Uterus (tissue), 3 donors: ENCODE measurements at regions not wholly inside any gene's neighbourhood (a gene's known extent, or its start where the extent isn't known, plus 50 kb on each side); places are given as distances from the start of the nearest gene placed in this dataset.

ENCODE experiments used
- DNase-seq, 2 donors: peaks; one replicate each; pipeline ENCODE4 v3.0.0-alpha.2; 2019 to 2020
- H3K27ac ChIP-seq, 2 donors: fragments of 200-600 bp; sonication (generic); 1 replicate in 1 of 2; 2 replicates in 1 of 2; pipeline ENCODE4 v1.5.1; 2016 to 2018
- H3K27me3 ChIP-seq, 2 donors: fragments of 200-600 bp; sonication (generic); one replicate each; pipeline ENCODE4 v1.5.1; 2018 to 2019; ENCODE audit warnings: control low read depth in 1 of 2
- H3K36me3 ChIP-seq, 2 donors: fragments of 200-600 bp; sonication (generic); one replicate each; pipeline ENCODE4 v1.5.1; 2019; ENCODE audit warnings: control low read depth in 1 of 2
- H3K4me1 ChIP-seq, 2 donors: fragments of 200-600 bp; sonication (generic); one replicate each; pipeline ENCODE4 v1.5.1; 2018 to 2019; ENCODE audit warnings: control low read depth in 1 of 2
- H3K4me3 ChIP-seq, 2 donors: fragments of 200-600 bp; sonication (generic); 1 replicate in 1 of 2; 2 replicates in 1 of 2; pipeline ENCODE4 v1.5.1; 2018 to 2019; ENCODE audit warnings: mild to moderate bottlenecking in 1 of 2
- H3K9me3 ChIP-seq, 2 donors: fragments of 200-600 bp; sonication (generic); one replicate each; pipeline ENCODE4 v1.5.1; 2019; ENCODE audit warnings: control low read depth in 1 of 2
- POLR2A ChIP-seq, 2 donors: fragments of 450-650 bp; IDR thresholded peaks; one replicate each; pipeline ENCODE4 v1.6.1; 2016; ENCODE audit warnings: antibody characterized with exemption in 2 of 2, mild to moderate bottlenecking in 1 of 2, moderate library complexity in 1 of 2
- intact Hi-C: fragments of 100-400 bp; cut with DNase I; formaldehyde crosslinking; loops from one replicate; pipeline ENCODE4 v1.15.1; 2023; ENCODE audit warnings: low total_unique reads
- TF ChIP-seq, protein P1 (sequence below), 4 experiments: fragments of 200-600 bp in 2 of 4; fragments of 450-650 bp in 2 of 4; sonication (generic) in 2 of 4; IDR thresholded peaks; one replicate each; pipeline ENCODE4 v1.5.1; 2016 to 2019; ENCODE audit warnings: antibody characterized with exemption in 4 of 4, mild to moderate bottlenecking in 2 of 4, moderate library complexity in 1 of 4
- donor health status: DM: yes; HTN: yes; CAD: no.

DNA sequence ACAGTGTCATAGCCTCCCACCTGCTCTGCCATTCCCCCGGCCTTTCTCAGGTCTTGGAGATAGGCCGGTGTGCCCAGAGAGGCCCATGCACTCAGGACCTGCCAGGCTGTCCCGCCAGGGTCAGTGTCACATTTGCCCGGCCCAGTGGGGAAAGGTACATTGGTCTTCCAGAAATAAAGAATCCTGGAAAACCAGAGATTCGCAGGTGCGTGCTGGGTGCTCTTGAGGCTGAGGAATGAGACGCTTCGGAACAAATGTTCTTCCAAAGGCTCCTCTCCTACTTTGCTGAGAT lies 205.8 kb upstream of the RTL1 start:
- Histone ChIP-seq H3K9me3 (no peaks in the 10 kb centered on the region), H3K4me1 (no peaks in the 10 kb centered on the region), H3K27ac (no peak overlapping the region), H3K27me3 (no peaks in the 10 kb centered on the region), H3K4me3 (no peak overlapping the region), H3K36me3 (no peaks in the 10 kb centered on the region)
- DNase-seq: no peak
- TF ChIP-seq, protein P1, sequence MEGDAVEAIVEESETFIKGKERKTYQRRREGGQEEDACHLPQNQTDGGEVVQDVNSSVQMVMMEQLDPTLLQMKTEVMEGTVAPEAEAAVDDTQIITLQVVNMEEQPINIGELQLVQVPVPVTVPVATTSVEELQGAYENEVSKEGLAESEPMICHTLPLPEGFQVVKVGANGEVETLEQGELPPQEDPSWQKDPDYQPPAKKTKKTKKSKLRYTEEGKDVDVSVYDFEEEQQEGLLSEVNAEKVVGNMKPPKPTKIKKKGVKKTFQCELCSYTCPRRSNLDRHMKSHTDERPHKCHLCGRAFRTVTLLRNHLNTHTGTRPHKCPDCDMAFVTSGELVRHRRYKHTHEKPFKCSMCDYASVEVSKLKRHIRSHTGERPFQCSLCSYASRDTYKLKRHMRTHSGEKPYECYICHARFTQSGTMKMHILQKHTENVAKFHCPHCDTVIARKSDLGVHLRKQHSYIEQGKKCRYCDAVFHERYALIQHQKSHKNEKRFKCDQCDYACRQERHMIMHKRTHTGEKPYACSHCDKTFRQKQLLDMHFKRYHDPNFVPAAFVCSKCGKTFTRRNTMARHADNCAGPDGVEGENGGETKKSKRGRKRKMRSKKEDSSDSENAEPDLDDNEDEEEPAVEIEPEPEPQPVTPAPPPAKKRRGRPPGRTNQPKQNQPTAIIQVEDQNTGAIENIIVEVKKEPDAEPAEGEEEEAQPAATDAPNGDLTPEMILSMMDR (IDR thresholded peaks at IDR 0.05): no peak
- no peak for TF ChIP-seq POLR2A (IDR thresholded peaks at IDR 0.05)
- intact Hi-C loops: no loop called here

DNA sequence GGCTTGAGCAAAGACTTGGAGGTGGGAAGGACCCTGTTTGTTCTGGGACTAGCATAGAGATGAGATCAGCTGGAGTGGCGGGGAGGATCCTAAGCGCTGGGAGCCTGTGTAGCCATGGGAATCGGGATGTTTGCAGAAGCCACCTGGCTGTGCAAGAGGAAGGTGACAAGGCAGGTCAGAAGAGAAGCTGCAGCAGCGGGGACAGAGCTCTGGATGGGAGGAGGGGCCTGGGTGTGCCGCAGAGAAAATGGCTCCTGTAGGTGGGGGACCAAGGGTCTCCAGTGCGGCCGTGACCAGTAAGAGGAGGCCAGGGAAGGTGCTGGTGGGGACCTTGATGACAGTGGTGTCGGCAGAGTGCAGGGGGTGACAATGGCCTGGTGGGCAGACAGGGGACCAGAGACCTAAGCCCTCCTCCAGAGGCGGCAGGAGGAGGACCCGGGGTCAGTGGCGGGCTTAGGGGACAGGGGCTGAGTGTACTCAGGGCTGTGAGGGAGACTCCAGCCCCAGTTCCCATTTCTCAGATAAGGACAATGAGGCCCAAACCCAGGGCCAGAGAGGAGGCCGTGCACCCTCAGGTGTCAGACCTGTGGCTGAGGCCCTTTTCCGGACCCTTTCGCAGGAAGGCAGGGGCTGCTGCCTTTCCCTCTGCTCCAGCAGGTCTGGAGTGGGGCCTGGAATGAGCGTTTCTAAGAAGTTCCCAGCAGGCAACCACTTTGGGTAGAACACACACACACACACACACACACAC lies 206.6 kb upstream of the RTL1 start:
- H3K27me3 ChIP-seq: no peaks in the 10 kb centered on the region
- TF ChIP-seq POLR2A (IDR thresholded peaks at IDR 0.05): no peak
- TF ChIP-seq, protein P1 (IDR thresholded peaks at IDR 0.05): no peak
- no peaks in the 10 kb centered on the region for H3K9me3 ChIP-seq
- no peak for DNase-seq
- no peaks in the 10 kb centered on the region for H3K36me3 ChIP-seq
- no peak overlapping the region for H3K27ac ChIP-seq
- no peak overlapping the region for H3K4me3 ChIP-seq
- intact Hi-C loops: no loop called here
- no peaks in the 10 kb centered on the region for H3K4me1 ChIP-seq

DNA sequence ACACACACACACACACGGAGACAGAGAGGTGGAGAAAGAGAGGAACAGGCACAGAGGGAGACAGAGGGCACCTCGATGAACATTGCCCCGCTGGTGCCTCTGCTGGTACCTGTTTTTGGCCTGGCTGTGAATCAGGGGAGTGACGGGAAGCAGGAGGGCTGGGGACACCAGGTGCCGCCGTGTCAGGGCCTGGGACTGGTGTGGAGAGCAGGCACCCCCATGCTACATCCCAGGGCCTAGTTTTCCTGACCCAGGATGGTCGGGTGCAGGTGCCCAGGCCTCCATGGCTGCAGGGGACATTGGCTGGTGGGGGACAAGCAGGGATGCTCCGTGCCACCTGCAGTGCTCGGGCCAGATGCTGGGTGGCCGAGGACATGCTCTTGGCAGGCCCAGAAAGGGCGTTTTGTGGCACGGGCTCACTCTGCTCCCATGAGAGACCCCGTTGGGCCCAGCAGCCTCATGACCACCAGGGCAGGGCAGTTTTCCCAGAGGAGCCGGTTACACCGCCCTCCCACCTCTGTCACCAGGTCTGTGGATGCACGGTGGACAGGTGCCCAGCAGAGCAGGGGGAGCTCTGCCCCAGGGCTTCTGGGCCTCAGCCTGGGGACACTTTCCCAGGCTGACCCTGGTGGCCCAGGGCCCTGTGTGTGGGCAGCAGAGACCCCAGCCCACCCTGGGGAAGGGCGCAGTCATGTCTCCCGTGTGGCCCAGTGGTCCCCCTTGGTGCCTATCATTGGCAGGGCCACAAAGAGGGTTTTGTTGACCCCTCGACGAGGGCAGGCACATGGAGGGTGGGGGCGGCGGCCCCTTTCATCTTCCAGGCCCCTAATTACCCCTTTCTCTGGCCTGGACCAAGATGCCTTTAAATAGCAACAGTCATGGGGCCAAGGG lies 207.5 kb upstream of the RTL1 start:
- no peak for DNase-seq

DNA sequence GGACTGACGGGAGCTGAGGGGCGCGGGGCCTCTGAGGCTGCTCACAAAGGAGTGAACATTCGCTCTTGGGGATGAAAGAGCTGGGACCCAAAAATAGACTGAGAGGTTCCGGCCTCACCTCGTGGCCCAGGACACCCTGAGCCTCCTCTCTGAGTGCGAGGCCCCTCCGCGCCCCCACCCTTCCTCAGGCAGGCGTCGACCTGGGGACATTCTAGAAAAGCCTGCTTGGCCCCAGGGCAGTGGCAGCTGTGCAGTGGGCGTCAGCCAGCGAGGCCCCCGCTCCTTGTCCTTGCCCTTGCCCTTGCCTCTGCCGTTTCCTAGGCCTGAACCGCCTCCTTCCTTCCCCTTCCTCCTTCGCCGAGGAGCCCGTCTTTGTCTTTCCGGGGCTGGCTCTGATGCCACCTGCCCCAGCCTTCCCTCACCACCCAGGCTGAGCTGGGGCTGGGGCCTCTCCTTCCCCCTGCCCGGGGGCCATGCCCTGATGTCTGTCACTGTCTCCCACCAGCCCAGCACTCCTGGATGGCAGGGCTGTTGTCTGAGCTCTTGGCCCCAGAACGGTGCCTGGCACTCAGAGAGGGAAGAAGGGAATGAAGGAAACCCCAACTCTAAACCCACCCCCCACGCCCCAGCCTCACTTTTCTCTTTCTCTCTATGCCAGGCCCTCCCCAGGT lies 208.2 kb upstream of the RTL1 start:
- TF ChIP-seq, protein P1 (IDR thresholded peaks at IDR 0.05): no peak
- TF ChIP-seq POLR2A (IDR thresholded peaks at IDR 0.05): no peak
- Histone ChIP-seq H3K9me3 (no peaks in the 10 kb centered on the region), H3K36me3 (no peaks in the 10 kb centered on the region), H3K27me3 (no peaks in the 10 kb centered on the region), H3K4me1 (no peaks in the 10 kb centered on the region), H3K4me3 (no peak overlapping the region), H3K27ac (no peak overlapping the region)
- intact Hi-C loops: no loop called here
- DNase-seq: no peak

More for the DNA sequence above, 207.5 kb upstream of the RTL1 start:
- no peak overlapping the region for H3K4me3 ChIP-seq
- intact Hi-C loops: no loop called here
- H3K27ac ChIP-seq: no peak overlapping the region
- H3K27me3 ChIP-seq: no peaks in the 10 kb centered on the region
- no peak for TF ChIP-seq POLR2A (IDR thresholded peaks at IDR 0.05)
- TF ChIP-seq, protein P1 (IDR thresholded peaks at IDR 0.05): no peak
- no peaks in the 10 kb centered on the region for H3K4me1 ChIP-seq
- no peaks in the 10 kb centered on the region for H3K36me3 ChIP-seq
- H3K9me3 ChIP-seq: no peaks in the 10 kb centered on the region
